K562 (cell line): ENCODE measurements at regions not wholly inside any gene's neighbourhood (a gene's known extent, or its start where the extent isn't known, plus 50 kb on each side); places are given as distances from the start of the nearest gene placed in this dataset.

Source experiments
- JUND ChIP-seq, 2 experiments: IDR thresholded peaks; 2 replicates in 1 of 2; 3 replicates in 1 of 2; pipeline ENCODE4 v1.6.1; 2011; ENCODE audit warnings: borderline replicate concordance in 2 of 2, low read depth in 2 of 2, low read length in 2 of 2, improper control_type of control experiment in 1 of 2, missing biosample characterization in 1 of 2, missing genetic modification characterization in 1 of 2, missing genetic modification reagents in 1 of 2
- NFIC ChIP-seq: fragments of 450-650 bp; IDR thresholded peaks from 2 replicates; pipeline ENCODE4 v1.6.1; 2017; ENCODE audit warnings: mild to moderate bottlenecking, inconsistent platforms
- SMARCC2 ChIP-seq: fragments of 450-650 bp; IDR thresholded peaks from 2 replicates; pipeline ENCODE4 v1.6.1; 2017; ENCODE audit warnings: antibody characterized with exemption, moderate library complexity, mild to moderate bottlenecking, low read depth
- SMARCE1 ChIP-seq: fragments of 450-650 bp; IDR thresholded peaks from 2 replicates; pipeline ENCODE4 v1.7.1; 2016; ENCODE audit warnings: mild to moderate bottlenecking
- TF ChIP-seq, protein P1 (sequence below): sonication (generic); formaldehyde crosslinking; IDR thresholded peaks from 2 replicates; pipeline ENCODE4 v1.8.1; 2022; ENCODE audit warnings: missing genetic modification reagents
- TF ChIP-seq, protein P2 (sequence below), 2 experiments: fragments of 450-650 bp in 1 of 2; sonication (generic) in 1 of 2; formaldehyde crosslinking in 1 of 2; IDR thresholded peaks in 1 of 2; conservative IDR thresholded peaks in 1 of 2; 2 replicates each; pipeline versions ENCODE4 v1.6.1 to v1.8.1; 2016 to 2023; ENCODE audit warnings: mild to moderate bottlenecking in 2 of 2, moderate library complexity in 2 of 2, inconsistent platforms in 1 of 2, missing genetic modification reagents in 1 of 2
- TF ChIP-seq, protein P3 (sequence below): sonication (generic); formaldehyde crosslinking; IDR thresholded peaks from 2 replicates; pipeline ENCODE4 v1.8.0; 2023; ENCODE audit warnings: mild to moderate bottlenecking, missing genetic modification reagents
- TF ChIP-seq, protein P4 (sequence below): fragments of 450-650 bp; formaldehyde crosslinking; conservative IDR thresholded peaks from 2 replicates; pipeline ENCODE4 v1.4.0; 2022; ENCODE audit warnings: mild to moderate bottlenecking, missing genetic modification characterization

DNA sequence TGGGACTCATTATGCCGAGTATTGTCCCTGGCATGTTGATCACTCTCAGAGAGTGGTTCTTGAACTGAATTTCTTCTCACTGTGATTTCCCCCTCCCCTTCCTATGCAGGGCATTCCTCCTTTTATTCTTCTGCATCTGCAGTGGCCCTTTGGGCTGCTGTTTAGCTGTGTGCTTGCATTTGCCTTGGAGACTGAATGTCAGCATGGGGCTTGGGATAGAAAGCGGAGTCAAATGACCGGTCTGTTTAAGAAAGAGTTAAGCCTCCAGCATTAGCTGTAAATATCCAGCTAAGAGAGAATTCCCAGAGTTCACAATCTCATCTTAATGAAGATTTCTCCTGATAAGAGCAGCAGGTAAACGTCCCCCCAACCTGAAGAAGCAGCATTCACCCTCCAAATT is 65.6 kb upstream of the RMST start:
- TF ChIP-seq, protein P1, sequence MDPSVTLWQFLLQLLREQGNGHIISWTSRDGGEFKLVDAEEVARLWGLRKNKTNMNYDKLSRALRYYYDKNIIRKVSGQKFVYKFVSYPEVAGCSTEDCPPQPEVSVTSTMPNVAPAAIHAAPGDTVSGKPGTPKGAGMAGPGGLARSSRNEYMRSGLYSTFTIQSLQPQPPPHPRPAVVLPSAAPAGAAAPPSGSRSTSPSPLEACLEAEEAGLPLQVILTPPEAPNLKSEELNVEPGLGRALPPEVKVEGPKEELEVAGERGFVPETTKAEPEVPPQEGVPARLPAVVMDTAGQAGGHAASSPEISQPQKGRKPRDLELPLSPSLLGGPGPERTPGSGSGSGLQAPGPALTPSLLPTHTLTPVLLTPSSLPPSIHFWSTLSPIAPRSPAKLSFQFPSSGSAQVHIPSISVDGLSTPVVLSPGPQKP, result no peak
- TF ChIP-seq NFIC (no peak), JUND (IDR thresholded peaks at IDR 0.05; ENCODE audit: borderline replicate concordance, low read depth, low read length) (no peak), JUND (tag; IDR thresholded peaks at IDR 0.05; ENCODE audit: borderline replicate concordance, low read depth, low read length) (no peak), SMARCE1 (no peak), SMARCC2 (no peak)
- TF ChIP-seq, protein P2, sequence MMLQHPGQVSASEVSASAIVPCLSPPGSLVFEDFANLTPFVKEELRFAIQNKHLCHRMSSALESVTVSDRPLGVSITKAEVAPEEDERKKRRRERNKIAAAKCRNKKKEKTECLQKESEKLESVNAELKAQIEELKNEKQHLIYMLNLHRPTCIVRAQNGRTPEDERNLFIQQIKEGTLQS (IDR thresholded peaks at IDR 0.05), result no peak
- TF ChIP-seq, protein P2 (CRISPR knock-in tag; conservative IDR thresholded peaks at IDR 0.05), result no peak
- TF ChIP-seq, protein P3, sequence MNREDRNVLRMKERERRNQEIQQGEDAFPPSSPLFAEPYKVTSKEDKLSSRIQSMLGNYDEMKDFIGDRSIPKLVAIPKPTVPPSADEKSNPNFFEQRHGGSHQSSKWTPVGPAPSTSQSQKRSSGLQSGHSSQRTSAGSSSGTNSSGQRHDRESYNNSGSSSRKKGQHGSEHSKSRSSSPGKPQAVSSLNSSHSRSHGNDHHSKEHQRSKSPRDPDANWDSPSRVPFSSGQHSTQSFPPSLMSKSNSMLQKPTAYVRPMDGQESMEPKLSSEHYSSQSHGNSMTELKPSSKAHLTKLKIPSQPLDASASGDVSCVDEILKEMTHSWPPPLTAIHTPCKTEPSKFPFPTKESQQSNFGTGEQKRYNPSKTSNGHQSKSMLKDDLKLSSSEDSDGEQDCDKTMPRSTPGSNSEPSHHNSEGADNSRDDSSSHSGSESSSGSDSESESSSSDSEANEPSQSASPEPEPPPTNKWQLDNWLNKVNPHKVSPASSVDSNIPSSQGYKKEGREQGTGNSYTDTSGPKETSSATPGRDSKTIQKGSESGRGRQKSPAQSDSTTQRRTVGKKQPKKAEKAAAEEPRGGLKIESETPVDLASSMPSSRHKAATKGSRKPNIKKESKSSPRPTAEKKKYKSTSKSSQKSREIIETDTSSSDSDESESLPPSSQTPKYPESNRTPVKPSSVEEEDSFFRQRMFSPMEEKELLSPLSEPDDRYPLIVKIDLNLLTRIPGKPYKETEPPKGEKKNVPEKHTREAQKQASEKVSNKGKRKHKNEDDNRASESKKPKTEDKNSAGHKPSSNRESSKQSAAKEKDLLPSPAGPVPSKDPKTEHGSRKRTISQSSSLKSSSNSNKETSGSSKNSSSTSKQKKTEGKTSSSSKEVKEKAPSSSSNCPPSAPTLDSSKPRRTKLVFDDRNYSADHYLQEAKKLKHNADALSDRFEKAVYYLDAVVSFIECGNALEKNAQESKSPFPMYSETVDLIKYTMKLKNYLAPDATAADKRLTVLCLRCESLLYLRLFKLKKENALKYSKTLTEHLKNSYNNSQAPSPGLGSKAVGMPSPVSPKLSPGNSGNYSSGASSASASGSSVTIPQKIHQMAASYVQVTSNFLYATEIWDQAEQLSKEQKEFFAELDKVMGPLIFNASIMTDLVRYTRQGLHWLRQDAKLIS, result no peak
- TF ChIP-seq, protein P4, sequence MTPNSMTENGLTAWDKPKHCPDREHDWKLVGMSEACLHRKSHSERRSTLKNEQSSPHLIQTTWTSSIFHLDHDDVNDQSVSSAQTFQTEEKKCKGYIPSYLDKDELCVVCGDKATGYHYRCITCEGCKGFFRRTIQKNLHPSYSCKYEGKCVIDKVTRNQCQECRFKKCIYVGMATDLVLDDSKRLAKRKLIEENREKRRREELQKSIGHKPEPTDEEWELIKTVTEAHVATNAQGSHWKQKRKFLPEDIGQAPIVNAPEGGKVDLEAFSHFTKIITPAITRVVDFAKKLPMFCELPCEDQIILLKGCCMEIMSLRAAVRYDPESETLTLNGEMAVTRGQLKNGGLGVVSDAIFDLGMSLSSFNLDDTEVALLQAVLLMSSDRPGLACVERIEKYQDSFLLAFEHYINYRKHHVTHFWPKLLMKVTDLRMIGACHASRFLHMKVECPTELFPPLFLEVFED (CRISPR knock-in tag), result no peak
